SK-N-MC (cell line): ENCODE measurements at regions not wholly inside any gene's neighbourhood (a gene's known extent, or its start where the extent isn't known, plus 50 kb on each side); places are given as distances from the start of the nearest gene placed in this dataset.

ENCODE experiments used
- EZH2 ChIP-seq: fragments of 200-600 bp; sonication (generic); IDR thresholded peaks from one replicate; pipeline ENCODE4 v1.6.1; 2017; ENCODE audit warnings: antibody characterized with exemption
- POLR2AphosphoS5 ChIP-seq: IDR thresholded peaks from 2 replicates; pipeline ENCODE4 v1.6.1; 2012; ENCODE audit warnings: mild to moderate bottlenecking, low read depth, low read length, borderline replicate concordance

GRCh38 chr2:118168615-118169014 is 80.3 kb downstream of the INSIG2 start:
- TF ChIP-seq POLR2AphosphoS5: no peak
- TF ChIP-seq EZH2: no peak
